Progenitor cell of endocrine pancreas (in vitro differentiated cells): ENCODE measurements at regions not wholly inside any gene's neighbourhood (a gene's known extent, or its start where the extent isn't known, plus 50 kb on each side); places are given as distances from the start of the nearest gene placed in this dataset.

Source experiments
- DNase-seq: peaks from one replicate; pipeline ENCODE4 v3.0.0; 2021; ENCODE audit warnings: low spot score; ENCODE audit not compliant: unreplicated experiment
- H3K27ac Mint-ChIP-seq: 2 replicates; pipeline ENCODE4 v1.8.0; 2021; ENCODE audit warnings: mild to moderate bottlenecking, moderate library complexity, mixed read lengths
- H3K27me3 Mint-ChIP-seq: 2 replicates; pipeline ENCODE4 v1.8.0; 2021; ENCODE audit warnings: mixed read lengths
- H3K36me3 Mint-ChIP-seq: 2 replicates; pipeline ENCODE4 v1.8.0; 2022; ENCODE audit warnings: mixed read lengths; ENCODE audit not compliant: insufficient read depth
- H3K4me1 Mint-ChIP-seq: 2 replicates; pipeline ENCODE4 v1.8.0; 2021; ENCODE audit warnings: low read depth, mixed read lengths
- H3K4me3 Mint-ChIP-seq: 2 replicates; pipeline ENCODE4 v1.8.0; 2021; ENCODE audit warnings: low read depth, mild to moderate bottlenecking, moderate library complexity, mixed read lengths
- H3K9me3 Mint-ChIP-seq: 2 replicates; pipeline ENCODE4 v1.8.0; 2021; ENCODE audit warnings: low read depth, mixed read lengths
- CTCF ChIP-seq: fragments of 200-600 bp; sonication (generic); IDR thresholded peaks from one replicate; pipeline ENCODE4 v1.5.0; 2021; ENCODE audit warnings: antibody characterized with exemption, mild to moderate bottlenecking; ENCODE audit not compliant: unreplicated experiment

- Mint-ChIP-seq H3K4me1 (no peaks in the 10 kb centered on the region), H3K27ac (no peak overlapping the region), H3K9me3 (no peaks in the 10 kb centered on the region), H3K4me3 (no peak overlapping the region), H3K27me3 (no peaks in the 10 kb centered on the region), H3K36me3 (no peaks in the 10 kb centered on the region)
- TF ChIP-seq CTCF: no peak
- DNase-seq: no peak
These were observed 62.8 kb upstream of the L3MBTL3 start for GRCh38 chr6:129955584-129955983.

- no peaks in the 10 kb centered on the region for H3K36me3 Mint-ChIP-seq
- H3K9me3 Mint-ChIP-seq: no peaks in the 10 kb centered on the region
- H3K27ac Mint-ChIP-seq: no peak overlapping the region
- no peak for TF ChIP-seq CTCF
- no peak for DNase-seq
- no peak overlapping the region for H3K4me3 Mint-ChIP-seq
- no peaks in the 10 kb centered on the region for H3K27me3 Mint-ChIP-seq
- H3K4me1 Mint-ChIP-seq: no peaks in the 10 kb centered on the region
These were observed 63.5 kb upstream of the L3MBTL3 start for GRCh38 chr6:129954749-129955431.

- H3K27me3 Mint-ChIP-seq: peaks cover 7% of the 10 kb centered on the region
These were observed 70.6 kb upstream of the L3MBTL3 start for GRCh38 chr6:129947797-129948196.

GRCh38 chr6:129946439-129947140 lies 71.8 kb upstream of the L3MBTL3 start:
- Mint-ChIP-seq H3K36me3 (no peaks in the 10 kb centered on the region), H3K4me3 (no peak overlapping the region), H3K4me1 (peaks cover 6% of the 10 kb centered on the region), H3K27ac (no peak overlapping the region), H3K27me3 (peaks cover 7% of the 10 kb centered on the region), H3K9me3 (no peaks in the 10 kb centered on the region)
- TF ChIP-seq CTCF: no peak
- no peak for DNase-seq

More at GRCh38 chr6:129947797-129948196, 70.6 kb upstream of the L3MBTL3 start:
- Mint-ChIP-seq H3K27ac (no peak overlapping the region), H3K9me3 (no peaks in the 10 kb centered on the region), H3K36me3 (no peaks in the 10 kb centered on the region), H3K4me3 (no peak overlapping the region), H3K4me1 (peaks cover 6% of the 10 kb centered on the region)
- TF ChIP-seq CTCF: no peak
- DNase-seq: no peak

- no peak for TF ChIP-seq CTCF
- Mint-ChIP-seq H3K27ac (no peak overlapping the region), H3K4me1 (peaks cover 6% of the 10 kb centered on the region)
These were observed 74.6 kb upstream of the L3MBTL3 start for GRCh38 chr6:129943637-129944271.

More at GRCh38 chr6:129943637-129944271, 74.6 kb upstream of the L3MBTL3 start:
- no peak overlapping the region for H3K4me3 Mint-ChIP-seq
- H3K27me3 Mint-ChIP-seq: peaks cover 7% of the 10 kb centered on the region
- no peaks in the 10 kb centered on the region for H3K36me3 Mint-ChIP-seq
- H3K9me3 Mint-ChIP-seq: no peaks in the 10 kb centered on the region
- DNase-seq: no peak
